HG03342 (cell line): ENCODE measurements at regions not wholly inside any gene's neighbourhood (a gene's known extent, or its start where the extent isn't known, plus 50 kb on each side); places are given as distances from the start of the nearest gene placed in this dataset.
"Not testable (repeated sequence)": the region's sequence is repeated elsewhere in the genome, so short reads cannot be mapped to it uniquely, and the experiment has no call there.

Source experiments
- ATAC-seq: cut with Tn5 transposase; IDR thresholded peaks from one replicate; pipeline ENCODE4 v1.9.1; 2021; ENCODE audit warnings: mild to moderate bottlenecking, moderate library complexity; ENCODE audit not compliant: unreplicated experiment

DNA sequence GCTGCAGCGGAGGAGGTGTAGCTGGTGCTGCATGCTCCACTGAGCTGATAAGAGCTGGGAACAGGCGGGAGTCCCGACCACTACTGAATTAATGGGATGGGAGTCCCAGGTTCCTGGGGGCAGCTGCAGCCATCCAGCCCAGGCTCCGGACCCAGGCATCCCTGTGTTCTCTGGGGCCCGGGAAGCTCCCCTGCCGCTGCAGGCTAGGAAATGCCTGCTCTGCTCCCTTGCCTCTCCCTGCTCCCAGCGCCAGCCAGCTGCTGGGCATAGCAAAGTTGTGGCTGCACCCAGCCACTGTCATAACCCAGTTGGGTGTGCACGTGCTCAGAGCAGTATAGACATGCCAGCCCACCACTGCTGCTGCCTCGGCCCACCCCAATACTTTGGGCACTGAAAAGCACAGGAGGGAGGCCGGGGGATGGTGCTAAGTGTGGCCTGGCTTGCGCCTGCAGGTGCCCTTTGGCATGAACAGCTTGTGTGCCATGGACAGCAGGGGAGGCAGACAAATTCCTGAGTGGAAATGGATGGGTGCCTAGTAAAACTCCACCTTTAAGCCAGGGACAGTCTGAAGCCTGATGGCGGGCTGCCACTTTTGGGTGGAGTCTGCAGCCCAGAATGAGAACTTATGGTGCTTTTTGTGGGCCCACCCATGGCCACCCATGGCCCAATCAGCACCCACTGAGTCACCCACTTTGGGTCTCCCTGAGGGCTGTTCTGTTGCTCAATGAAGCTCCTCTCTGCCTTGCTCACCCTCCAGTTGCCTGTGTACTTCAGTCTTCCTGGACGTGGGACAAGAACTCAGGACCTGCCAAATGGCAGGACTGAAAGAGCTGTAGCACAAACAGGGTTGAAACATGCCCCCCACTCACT is 219.3 kb upstream of the TMEFF2 start:
- no peak for ATAC-seq

DNA sequence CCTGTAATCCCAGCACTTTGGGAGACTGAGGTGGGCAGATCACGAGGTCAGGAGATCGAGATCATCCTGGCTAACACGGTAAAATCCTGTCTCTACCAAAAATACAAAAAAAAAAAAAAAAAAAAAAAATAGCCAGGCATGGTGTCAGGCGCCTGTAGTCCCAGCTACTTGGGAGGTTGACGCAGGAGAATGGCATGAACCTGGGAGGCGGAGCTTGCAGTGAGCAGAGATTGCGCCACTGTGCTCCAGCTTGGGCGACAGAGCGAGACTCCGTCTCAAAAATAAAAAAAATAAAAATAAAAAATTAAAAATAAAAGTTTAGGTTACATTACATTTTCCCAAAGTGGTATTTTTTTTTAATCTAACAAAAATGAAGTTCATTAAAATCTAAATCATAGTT is 218.1 kb upstream of the TMEFF2 start:
- ATAC-seq: not testable (repeated sequence)

GRCh38 chr2:192412394-192412793 is 217.7 kb upstream of the TMEFF2 start:
- no peak for ATAC-seq

DNA sequence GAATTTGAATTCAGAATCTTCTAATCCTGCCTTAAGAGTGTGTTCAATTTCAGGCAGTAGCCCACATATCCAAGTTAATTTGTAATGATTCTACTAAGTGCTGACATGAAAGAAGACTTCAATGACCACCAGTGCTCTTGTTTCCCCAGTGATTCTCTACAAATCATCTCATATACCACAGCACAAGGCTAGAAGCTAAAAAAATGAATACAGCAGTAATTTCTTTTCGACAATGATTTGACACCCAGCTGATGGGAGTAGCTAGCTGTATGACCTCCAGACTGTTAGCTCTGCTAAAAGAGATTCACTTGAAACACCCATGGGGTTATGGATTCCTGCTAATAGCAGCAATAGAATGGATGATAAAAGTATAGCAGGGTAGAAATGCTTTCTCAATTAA is 217.0 kb upstream of the TMEFF2 start:
- ATAC-seq: no peak

DNA sequence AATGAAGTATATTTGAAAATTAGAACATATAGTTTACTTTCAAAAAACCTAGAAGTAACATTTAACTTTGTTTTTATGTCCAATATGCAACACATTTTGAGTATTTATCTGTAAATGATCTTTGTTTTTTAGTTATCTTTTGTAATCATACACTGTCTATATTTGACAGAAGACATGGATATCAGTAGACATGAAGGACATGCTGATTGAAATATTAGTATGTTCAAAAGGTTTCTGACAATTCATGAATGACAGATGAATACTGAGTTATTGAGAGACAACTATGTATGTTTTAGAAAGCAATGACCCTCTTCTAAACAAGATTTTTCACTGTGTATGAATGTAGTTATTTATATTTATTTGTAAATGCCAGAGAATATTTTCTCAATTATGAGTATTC is 215.6 kb upstream of the TMEFF2 start:
- no peak for ATAC-seq

DNA sequence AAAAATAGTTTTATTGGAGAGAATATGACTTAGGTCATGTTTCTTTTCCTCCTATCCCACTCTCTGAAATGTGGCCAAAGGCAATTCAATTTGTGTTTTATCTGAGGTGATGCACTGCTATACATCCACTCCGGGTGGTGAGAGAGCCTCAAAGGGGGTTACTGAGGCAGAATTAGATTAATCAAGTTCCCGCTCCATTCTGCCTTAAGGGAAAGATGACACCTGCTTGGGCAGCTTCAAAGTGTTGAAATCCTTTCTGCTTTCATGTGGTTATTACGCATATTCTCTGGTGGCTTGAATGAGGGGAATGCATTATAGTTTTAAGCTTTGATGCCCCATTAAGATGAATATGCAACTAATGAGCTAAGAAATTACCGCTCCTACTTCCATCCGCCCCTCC is 213.0 kb upstream of the TMEFF2 start:
- no peak for ATAC-seq

GRCh38 chr2:192398236-192398635 is 203.5 kb upstream of the TMEFF2 start:
- no peak for ATAC-seq

GRCh38 chr2:192394605-192395004 is 199.9 kb upstream of the TMEFF2 start:
- no peak for ATAC-seq

DNA sequence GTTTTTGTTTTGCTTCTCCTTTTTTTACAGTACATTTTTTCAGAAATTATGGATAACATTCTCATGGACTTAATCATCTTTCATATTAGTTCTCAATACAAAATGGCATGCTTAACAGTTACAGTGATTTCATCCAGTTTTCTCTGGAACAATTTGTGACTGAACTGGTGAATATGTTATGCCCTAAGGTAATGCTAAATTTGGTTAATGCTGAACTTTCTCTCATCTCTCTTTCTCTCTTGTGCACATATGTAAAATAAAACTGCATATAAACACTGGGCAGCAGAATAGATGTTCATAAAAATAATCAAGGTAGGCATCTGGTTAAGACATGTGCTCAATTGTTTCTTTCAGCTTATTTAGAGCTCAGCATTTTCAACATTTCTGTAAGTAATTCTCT is 196.3 kb upstream of the TMEFF2 start:
- no peak for ATAC-seq

GRCh38 chr2:192390401-192390800 is 195.7 kb upstream of the TMEFF2 start:
- no peak for ATAC-seq

GRCh38 chr2:192384191-192384590 is 189.5 kb upstream of the TMEFF2 start:
- ATAC-seq: not testable (repeated sequence)

- no peak for ATAC-seq
Measured at GRCh38 chr2:192381082-192381481, 186.3 kb upstream of the TMEFF2 start.

DNA sequence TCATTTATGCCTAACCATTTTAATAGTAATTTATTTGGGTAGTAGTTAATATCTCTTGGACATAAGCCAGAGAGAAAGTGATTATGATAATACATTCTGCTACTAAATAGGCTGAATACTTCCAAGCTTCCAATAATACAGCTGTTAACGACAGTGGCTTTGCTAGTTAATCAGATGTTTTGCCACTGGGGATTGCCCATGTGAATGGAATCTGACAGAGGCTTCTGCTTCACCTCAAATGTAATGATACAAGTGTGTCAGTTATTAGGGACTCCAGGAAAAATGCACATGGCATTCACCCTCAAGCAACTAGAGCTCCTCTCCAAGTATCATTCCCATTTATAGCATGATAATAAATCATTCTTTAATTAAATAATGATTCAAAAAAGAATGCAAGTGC is 185.0 kb upstream of the TMEFF2 start:
- no peak for ATAC-seq

GRCh38 chr2:192377173-192377572 is 182.4 kb upstream of the TMEFF2 start:
- ATAC-seq: no peak

DNA sequence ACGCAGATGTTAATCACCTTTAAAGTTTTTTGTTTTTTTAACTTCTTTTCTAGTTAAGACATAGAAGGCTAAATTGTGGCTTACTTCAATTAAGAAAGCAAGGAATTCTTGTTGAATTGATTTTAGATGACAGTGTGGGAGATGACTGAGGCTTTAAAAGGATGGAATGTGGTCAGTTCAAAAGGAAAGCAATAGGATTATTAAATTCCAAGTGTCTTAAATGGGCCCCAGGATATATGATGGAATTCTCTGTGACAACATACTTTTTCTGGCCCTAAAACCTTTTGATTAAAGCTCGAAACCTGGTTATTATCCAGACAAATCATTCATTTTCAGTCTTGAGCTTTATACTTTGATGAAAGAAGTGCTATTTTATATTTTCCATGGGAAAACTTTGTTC is 179.0 kb upstream of the TMEFF2 start:
- no peak for ATAC-seq

DNA sequence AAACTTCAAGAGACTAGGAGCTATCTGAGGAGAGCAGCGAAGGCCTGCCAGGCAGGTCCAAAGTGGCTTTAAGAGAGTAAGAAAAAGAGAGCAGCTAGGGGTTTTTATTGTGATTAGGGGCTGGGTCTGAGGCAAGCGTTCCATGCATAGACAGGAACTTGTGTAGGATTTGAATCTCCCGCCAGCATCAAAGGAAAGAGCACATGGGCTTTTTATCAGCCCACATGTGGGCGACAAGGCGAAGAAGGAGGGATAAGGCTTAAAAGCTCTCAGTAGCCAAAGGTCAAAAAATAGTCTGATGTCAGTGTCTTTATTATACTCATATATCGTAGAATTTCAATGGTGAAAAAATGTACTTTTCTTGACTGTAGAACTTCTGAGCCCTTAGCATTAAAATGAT is 178.5 kb upstream of the TMEFF2 start:
- ATAC-seq: no peak

DNA sequence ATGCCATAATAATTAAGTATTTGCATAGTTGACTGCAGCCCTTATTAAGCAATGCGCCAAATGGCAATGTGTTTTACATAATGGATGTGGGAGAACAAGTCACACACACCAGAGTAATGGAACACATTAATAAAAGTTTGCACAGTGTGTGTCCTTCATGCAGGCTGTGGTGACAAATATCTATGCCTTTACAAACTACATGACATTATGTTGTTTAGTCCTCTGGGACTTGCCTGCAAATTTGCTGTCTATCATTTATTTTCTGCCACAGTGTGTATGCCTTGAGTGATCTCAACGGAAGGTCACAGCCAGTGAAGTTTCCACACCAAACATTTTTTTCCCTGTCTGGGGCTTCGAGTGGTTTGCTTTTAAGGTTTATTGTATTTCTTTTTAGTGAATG is 175.2 kb upstream of the TMEFF2 start:
- no peak for ATAC-seq

DNA sequence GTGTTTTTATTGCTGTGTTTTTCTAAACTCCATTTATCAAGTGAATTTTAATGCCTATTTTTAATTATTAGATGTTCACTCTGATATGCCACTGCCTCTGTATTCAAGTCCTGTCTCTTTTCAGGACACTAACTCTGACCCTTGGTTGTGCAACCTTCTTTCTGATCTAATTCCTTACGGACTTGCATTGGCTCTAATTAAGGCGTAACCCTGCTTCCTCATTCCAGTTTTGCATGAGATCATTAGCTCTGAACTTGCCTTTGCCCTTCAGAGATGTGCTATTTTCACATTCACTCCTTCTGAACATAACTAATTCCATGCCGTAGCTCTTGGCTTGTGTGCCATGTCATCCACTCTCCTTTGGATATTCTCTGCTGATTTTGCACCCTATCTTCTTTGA is 162.5 kb upstream of the TMEFF2 start:
- ATAC-seq: no peak

- ATAC-seq: no peak
Measured at GRCh38 chr2:192354512-192355244, 159.9 kb upstream of the TMEFF2 start.

DNA sequence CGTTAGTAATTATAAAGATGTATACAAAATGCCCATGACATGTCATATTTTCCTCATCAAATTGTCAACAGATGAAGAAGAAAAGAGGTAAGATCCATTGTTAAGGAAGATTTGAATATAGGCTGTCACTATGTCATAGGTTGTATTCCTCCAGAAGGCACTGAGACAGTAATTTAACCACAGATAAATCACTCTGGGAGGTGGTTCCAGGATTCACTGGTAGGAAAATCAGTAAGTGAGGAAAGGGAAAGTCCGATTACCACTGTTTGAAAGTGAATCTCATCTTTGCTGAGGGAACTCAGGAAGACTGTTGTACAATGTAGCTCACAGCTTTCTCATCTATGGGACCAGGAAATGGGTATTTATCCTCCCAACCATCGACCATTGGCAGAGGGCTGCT is 152.8 kb upstream of the TMEFF2 start:
- no peak for ATAC-seq

DNA sequence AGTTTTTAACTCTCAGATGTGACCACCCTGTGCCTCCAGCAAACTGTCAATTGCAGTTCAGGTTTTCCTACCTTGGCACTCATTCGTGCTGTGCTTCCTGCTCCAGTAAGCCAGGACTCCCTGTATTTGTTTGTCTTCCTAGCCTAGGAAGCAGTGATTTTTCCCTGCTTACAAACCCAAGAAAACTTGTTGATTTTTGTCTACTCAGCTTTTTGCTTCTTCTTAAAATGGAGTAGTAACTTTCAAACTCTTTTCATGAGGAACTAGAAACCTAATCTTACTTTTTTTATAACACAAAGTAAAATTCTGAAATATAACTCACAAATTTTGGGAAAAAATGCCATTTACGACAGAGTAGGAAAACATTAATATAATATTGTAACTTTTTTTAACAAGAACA is 150.6 kb upstream of the TMEFF2 start:
- no peak for ATAC-seq

- ATAC-seq: no peak
Measured at GRCh38 chr2:192333642-192334041, 138.9 kb upstream of the TMEFF2 start.
